ENCODE measurements at regions not wholly inside any gene's neighbourhood (a gene's known extent, or its start where the extent isn't known, plus 50 kb on each side); places are given as distances from the start of the nearest gene placed in this dataset.
"Not testable (repeated sequence)": the region's sequence is repeated elsewhere in the genome, so short reads cannot be mapped to it uniquely, and the experiment has no call there.

- not testable (repeated sequence) for TF ChIP-seq CTCF, POLR2A (IDR thresholded peaks at IDR 0.05)
Measured at GRCh38 chr5:53752282-53752681, 191.8 kb downstream of the NDUFS4 start.
